ENCODE measurements at regions not wholly inside any gene's neighbourhood (a gene's known extent, or its start where the extent isn't known, plus 50 kb on each side); places are given as distances from the start of the nearest gene placed in this dataset.

GRCh38 chrX:120690941-120691340, 61.1 kb upstream of the C1GALT1C1 start:
- no peak for DNase-seq

DNA sequence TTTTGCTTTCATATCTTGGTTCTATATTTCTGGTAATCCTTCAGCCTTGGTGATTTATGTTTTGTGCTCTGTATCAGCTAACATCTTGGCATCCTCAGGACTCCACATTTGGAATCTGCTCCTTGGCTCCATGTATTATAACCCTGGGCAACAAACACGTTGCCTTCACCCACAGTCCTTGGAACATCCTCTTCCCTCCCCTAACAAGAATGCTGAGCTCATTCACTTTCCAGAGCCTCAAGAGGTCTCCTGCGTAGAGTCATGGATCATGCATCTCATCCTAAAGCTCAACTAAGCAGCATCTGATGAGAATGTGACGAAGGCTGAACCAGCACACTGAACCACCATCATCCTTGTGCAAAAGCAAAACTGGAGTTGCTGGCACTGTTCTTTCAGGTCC, 60.5 kb upstream of the C1GALT1C1 start:
- no peak for DNase-seq

DNA sequence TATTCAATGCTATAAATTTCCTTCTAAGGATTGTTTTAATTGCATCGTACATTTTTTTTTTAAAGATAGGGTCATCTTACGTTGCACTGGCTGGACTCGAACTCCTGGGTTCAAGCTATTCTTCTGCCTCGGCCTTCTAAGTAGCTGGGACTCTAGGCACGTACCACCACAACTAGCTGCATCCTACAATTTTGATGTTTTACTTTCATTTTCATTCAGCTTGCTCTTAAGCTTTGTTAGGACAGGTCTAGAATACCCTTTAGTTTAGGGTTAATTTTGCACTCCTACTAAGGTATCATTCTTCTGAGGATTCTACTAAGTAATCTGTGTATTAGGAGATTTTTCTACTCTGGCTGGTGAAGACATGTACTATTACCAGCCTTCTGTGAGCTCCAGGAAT, 50.2 kb upstream of the C1GALT1C1 start:
- DNase-seq, result no peak
